ENCODE measurements at regions not wholly inside any gene's neighbourhood (a gene's known extent, or its start where the extent isn't known, plus 50 kb on each side); places are given as distances from the start of the nearest gene placed in this dataset.
"Not testable (repeated sequence)": the region's sequence is repeated elsewhere in the genome, so short reads cannot be mapped to it uniquely, and the experiment has no call there.

DNA sequence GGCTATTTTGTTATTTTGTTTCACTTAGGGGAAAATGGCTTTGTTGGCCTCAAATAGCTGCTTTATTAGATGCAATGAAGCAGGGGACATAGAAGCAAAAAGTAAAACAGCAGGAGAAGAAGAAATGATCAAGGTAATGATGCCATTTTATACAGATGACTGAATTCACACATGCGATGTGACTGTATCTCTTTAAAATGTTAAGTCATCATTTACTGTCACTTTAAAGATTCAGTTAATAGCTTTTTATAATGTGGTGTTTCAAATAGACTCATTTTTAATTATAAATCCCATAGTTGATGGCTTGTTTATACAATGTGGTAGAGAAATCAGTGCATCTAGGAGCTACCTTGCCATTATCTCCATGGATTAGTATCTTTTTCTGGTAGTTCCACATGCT lies 863.9 kb upstream of the DEFB115 start:
- DNase-seq (ENCODE audit: low read depth in 3 of 3): not testable (repeated sequence)

DNA sequence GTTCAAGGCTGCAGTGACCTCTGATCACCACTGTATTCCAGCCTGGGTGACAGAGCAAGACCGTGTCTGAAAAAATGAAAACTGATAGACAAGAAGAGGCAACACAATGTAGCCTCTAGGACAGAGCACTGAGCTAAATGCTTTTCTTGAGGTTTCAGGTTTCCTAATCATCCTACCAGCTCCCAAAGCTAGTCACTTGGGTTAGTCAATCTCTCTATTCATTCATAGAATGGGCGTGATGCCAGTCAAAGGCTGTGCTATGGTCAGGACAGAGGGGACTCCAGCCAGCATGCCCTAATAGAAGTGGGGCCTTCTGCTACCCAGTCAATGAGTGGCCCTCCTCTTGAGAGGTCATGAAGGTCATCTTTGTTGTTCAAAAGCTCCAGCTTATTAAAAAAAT lies 860.4 kb upstream of the DEFB115 start:
- DNase-seq (ENCODE audit: low read depth in 3 of 3): not testable (repeated sequence)

DNA sequence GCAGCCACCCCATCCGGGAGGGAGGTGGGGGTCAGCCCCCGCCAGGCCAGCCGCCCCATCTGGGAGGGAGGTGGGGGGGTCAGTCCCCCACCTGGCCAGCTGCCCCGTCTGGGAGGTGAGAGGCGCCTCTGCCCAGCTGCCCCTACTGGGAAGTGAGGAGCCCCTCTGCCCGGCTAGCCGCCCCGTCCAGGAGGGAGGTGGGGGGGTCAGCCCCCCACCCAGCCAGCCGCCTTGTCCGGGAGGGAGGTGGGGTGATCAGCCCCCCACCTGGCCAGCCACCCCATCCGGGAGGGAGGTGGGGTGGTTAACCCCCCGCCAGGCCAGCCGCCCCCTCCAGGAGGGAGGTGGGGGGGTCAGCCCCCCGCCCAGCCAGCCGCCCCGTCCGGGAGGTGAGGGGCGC lies 852.4 kb upstream of the DEFB115 start:
- not testable (repeated sequence) for DNase-seq (ENCODE audit: low read depth in 3 of 3)

DNA sequence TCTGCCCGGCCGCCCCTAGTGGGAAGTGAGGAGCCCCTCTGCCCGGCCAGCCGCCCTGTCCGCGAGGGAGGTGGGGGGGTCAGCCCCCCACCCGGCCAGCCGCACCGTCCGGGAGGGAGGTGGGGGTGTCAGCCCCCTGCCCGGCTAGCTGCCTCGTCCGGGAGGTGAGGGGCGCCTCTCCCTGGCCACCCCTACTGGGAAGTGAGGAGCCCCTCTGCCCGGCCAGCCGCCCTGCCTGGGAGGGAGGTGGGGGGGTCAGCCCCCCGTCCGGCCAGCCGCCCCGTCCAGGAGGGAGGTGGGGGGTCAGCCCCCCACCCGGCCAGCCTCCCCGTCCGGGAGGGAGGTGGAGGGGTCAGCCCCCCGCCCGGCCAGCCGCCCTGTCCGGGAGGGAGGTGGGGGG lies 851.9 kb upstream of the DEFB115 start:
- DNase-seq (ENCODE audit: low read depth in 3 of 3): not testable (repeated sequence)

DNA sequence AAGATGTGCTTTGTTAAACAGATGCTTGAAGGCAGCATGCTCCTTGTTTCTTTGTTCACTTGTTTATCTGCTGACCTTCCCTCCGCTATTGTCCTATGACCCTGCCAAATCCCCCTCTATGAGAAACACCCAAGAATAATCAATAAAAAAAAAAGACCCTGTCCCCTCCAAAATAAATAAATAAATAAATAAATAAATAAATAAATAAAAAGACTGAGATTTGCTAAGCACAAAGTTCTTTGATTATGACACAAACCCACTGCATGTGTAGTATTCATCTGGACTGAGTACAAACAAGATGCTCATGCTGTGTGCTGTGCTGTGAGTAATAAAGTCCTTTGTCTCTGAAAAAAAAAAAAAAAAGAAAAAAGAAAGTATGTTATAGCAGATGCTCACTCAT lies 851.1 kb upstream of the DEFB115 start:
- not testable (repeated sequence) for DNase-seq (ENCODE audit: low read depth in 3 of 3)

DNA sequence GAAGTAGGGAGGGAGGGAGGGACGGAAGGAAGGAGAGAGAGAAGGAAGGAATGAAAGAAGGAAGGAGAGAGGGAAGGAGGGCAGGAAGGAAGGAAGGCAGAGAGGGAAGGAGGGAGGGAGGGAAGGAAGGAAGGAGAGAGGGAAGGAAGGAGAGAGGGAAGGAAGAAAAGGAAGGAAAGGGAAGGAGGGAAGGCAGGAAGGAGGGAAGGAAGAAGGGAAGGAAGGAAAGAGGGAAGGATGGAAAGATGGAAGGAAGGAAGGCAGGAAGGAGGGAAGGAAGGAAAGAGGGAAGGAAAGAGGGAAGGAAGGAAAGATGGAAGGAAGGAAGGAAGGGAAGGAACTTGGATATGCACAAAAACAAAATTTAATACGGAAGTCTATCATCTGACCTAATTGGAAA lies 844.5 kb upstream of the DEFB115 start:
- no peak for DNase-seq (ENCODE audit: low read depth in 3 of 3)

DNA sequence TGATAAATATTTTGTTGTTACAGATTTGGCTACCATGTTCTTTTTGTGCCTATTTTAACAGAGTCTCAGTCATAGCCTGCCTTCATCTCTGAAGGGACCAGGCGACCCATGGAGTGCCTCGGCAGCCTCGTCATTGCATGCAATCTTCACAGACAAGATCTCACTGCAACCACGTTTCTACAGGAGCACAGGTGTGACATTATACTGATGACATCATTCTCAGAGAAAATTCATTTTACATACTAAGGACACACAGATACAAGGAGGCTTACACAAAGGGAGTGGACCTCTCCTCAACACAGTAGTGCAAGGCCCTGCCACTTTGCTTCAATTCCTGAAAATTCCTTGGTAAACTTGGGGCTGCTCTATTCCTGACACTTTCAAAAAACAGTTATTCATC lies 840.1 kb upstream of the DEFB115 start:
- DNase-seq (ENCODE audit: low read depth in 3 of 3): not testable (repeated sequence)

DNA sequence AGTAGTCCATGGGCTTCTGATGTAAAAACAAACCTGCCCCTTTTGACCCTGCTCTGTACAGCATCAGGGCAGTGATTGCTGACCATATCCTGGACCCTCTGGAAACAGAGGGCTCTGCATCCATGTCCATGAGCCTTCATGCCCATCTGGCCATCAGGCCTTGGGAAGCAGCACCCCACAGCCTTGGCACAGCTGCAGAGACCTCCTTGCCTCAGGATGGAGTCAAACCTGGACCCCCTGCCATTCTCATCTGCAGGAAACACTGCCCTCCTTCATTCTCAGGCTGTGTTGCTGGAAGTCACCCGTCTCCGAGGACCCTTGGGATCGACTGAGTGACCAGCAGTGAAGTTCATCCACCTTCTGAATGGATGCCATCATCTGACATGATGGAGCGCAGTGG lies 839.1 kb upstream of the DEFB115 start:
- DNase-seq (ENCODE audit: low read depth in 3 of 3): not testable (repeated sequence)

DNA sequence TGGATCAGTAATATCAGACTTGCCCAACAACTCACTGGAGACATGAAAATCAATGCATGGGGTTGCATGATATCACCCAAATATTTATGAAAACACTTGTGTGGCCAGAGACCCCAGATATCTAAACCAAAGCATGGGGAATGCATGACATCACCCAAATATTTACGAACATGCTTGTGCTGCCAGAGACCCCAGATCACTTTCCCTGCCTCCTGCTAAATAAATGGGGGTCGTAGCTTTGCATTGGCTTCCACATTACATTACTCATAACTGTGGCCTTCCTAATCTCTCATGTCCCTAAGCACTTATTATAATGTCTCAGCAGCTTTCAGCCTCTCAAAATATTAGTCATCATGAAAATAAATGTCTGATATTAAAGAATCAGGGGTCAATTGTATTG lies 838.0 kb upstream of the DEFB115 start:
- DNase-seq (ENCODE audit: low read depth in 3 of 3): no peak

DNA sequence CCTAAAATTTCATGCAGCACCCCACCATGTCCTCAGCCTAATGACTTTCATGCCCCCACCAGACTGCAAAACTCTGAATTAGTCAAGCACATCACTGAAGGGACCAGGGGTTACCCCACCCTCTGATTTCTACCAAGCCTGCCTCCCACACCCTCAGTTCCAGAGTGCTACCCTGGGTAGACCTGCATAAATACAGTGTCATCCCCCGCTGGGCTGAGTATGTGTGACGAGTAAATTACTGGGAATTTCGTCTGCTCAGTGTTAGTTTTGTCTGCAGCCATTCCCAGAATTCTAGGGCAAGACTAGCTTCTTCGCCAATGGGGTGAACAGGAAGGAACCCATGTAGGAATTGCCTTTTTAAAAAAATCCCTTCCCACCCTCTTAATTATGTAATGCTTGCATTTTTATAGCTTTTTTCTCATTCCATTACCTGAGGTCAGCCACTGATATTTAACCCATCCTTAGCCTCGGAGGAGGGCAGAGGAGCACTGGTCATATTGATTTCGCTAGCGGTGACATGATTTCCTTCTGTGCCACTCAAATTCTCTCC lies 837.5 kb upstream of the DEFB115 start:
- not testable (repeated sequence) for DNase-seq (ENCODE audit: low read depth in 3 of 3)
